Fibroblast of peridontal ligament (primary cell): ENCODE measurements at regions not wholly inside any gene's neighbourhood (a gene's known extent, or its start where the extent isn't known, plus 50 kb on each side); places are given as distances from the start of the nearest gene placed in this dataset.
A peak's percentile ranks its signal among the peaks of the same experiment; 100 is the strongest.
"Not testable (repeated sequence)": the region's sequence is repeated elsewhere in the genome, so short reads cannot be mapped to it uniquely, and the experiment has no call there.

Source experiments
- DNase-seq: peaks from one replicate; pipeline ENCODE4 v3.0.0-alpha.2; 2010; ENCODE audit errors: extremely low read depth

- no peak for DNase-seq
These were observed 214.9 kb upstream of the SEMA6A start for GRCh38 chr5:116789522-116789921.

GRCh38 chr5:116788851-116789403 lies 214.3 kb upstream of the SEMA6A start:
- no peak for DNase-seq

GRCh38 chr5:116787570-116787969 lies 212.9 kb upstream of the SEMA6A start:
- DNase-seq, result no peak

GRCh38 chr5:116785106-116785505 lies 210.5 kb upstream of the SEMA6A start:
- DNase-seq, result no peak

GRCh38 chr5:116779846-116780245 lies 205.2 kb upstream of the SEMA6A start:
- DNase-seq, result no peak

DNA sequence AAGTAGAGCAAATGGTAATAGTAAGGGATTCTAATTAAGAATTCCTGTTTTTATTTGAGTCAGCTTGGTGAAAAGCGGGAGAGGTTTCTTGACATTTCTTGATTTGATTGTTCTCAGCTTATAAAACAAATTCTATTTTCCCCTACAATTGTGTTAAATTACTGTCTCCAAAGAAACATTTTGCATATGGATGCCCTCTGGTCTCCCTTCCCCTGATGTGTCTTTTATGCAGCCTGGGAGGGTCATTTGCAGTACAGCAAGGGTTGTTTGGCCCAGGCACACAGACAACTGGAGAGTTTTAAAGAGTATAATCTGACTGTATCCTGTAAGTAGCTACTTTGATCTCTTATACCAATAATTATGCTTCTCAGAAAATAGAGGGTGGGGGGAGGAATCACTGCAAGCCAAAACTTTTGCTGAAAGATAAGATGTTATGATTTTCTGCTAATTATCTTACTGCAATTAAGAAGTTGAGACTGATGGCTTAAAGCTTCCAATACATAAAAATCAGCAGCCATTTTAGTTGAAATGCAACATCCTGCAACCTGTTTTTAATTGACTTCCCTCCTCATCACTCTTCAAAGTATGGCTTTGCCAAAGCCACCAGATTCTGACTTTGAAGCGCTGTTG lies 204.1 kb upstream of the SEMA6A start:
- DNase-seq, result no peak

DNA sequence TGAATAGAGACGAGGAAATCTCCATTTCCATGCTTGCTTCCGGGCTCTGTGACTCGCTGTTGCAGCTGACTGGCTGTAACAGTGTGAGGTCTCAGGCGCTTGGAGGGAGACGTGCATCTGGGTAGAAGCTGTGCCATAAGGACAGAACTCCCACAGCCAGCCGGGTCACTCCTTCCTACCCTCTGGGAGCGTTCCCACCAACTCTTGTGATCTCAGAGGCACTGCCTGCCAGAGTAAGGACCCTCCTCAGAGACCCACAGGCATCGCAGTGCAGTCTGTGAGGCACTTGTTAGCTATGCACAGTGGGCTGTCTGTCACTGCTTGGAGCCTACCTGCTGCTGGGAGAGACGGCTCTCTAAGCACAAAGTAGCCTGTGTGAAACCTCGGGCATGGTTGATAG lies 203.4 kb upstream of the SEMA6A start:
- DNase-seq, result no peak

GRCh38 chr5:116773926-116774325 lies 199.3 kb upstream of the SEMA6A start:
- DNase-seq, result no peak

DNA sequence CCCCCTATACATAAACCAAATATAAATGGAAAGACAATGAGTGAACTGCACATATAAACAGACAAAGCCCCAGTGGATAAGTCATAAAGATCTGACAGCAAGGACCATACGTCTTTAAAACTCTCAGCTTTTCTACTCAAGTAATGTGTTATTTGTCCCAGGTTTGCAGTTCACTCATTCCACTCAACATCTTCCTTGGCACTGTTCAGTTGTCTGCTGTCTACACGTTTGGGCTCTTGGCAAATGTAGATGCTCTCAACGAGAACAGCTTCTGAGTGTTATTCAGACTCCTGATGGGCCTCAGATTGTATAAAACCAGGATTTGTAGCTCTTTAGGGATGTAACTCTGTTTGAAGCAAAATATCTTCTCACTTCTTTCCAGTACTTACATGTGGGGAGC lies 198.2 kb upstream of the SEMA6A start:
- DNase-seq, result no peak

GRCh38 chr5:116772152-116772501 lies 197.5 kb upstream of the SEMA6A start:
- no peak for DNase-seq

GRCh38 chr5:116771466-116772151 lies 197.0 kb upstream of the SEMA6A start:
- no peak for DNase-seq

DNA sequence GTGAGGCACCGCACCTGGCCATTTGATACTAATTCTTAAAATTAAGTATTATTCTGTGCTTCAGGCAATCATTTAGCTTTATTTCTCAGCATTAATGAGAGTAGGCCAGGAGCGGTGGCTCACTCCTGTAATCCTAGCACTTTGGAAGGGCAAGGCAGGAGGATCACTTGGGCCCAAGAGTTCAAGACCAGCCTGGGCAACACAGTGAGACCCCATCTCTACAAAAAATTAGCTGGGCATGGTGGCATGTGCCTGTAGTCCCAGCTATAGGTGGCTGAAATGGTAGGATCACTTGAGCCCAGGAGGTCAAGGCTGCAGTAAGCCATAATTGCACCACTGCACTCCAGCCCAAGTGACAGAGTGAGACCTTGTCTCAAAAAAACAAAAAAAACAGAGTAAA lies 195.3 kb upstream of the SEMA6A start:
- DNase-seq, result not testable (repeated sequence)

GRCh38 chr5:116769470-116769869 lies 194.8 kb upstream of the SEMA6A start:
- DNase-seq, result no peak

GRCh38 chr5:116766470-116766947 lies 191.9 kb upstream of the SEMA6A start:
- DNase-seq, result peak; percentile 8

- DNase-seq, result no peak
These were observed 190.8 kb upstream of the SEMA6A start for GRCh38 chr5:116765441-116765840.

- no peak for DNase-seq
These were observed 190.3 kb upstream of the SEMA6A start for GRCh38 chr5:116764941-116765340.

- DNase-seq, result no peak
These were observed 189.6 kb upstream of the SEMA6A start for GRCh38 chr5:116763987-116764866.

DNA sequence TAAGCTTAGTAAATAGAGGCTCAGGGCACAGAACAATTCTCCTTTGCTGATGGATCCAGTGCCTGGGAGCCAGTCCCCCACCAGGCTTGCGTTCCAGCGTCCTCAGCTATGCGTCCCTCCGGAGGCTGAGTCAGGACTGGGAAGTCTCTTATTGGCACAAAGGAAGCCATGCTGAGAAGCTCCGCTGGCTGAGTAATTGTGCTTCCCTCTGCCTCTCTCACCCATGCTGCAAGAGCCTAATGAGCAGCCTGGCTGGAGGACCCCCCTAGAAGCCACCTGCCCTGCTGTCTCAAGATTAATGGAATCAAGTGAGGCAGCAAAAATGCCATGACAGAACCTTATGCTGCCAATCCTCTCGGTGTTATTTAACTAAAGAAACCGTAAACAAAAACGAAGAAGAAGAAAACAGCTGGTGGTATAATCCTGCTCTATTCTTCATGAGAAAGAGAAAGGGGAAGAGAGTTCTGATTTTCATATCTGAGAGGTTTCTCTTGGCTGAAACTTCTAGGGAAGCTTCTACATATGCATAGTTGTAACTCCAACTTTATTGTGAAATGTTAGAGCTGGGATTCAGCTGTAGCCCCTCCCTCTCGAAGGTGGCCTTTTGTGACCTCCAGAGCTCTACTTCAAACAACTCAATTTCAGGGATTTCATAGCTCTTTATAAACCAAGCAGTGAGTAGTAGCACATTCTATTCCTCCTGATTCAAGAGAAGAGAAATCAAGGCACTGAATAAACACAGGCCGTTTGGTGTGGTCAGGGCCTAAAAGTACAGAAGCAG lies 185.4 kb upstream of the SEMA6A start:
- DNase-seq, result no peak

DNA sequence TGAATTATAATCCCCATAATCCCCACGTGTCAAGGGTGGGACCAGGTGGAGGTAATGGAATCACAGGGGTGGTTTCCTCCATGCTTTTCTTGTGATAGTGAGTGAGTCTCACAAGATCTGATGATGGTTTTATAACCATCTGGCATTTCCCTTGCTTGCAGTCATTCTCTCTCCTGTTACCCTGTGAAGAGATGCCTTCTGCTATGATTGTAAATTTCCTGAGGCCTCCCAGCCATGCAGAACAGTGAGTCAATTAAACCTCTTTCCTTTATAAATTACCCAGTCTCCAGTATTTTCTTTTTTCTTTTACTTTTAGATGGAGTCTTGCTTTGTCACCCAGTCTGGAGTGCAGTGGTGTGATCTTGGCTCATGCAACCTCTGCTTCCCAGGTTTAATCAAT lies 182.7 kb upstream of the SEMA6A start:
- no peak for DNase-seq

DNA sequence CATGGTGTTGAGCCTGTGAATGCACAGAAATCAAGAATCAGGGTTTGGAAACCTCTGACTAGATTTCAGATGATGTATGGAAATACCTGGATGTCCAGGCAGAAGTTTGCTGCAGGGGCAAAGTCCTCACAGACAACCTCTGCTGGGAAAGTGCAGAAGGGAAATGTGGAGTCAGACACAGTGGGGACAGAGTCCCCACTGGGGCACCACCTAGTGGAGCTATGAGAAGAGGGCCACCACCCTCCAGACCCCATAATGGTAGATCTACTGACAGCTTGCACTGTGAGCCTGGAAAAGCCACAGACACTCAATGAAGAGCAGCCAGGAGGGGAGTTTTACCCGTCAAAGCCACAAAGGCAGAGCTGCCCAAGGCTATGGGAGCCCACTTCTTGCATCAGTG lies 181.9 kb upstream of the SEMA6A start:
- DNase-seq, result no peak

- no peak for DNase-seq
These were observed 179.9 kb upstream of the SEMA6A start for GRCh38 chr5:116754556-116754955.

DNA sequence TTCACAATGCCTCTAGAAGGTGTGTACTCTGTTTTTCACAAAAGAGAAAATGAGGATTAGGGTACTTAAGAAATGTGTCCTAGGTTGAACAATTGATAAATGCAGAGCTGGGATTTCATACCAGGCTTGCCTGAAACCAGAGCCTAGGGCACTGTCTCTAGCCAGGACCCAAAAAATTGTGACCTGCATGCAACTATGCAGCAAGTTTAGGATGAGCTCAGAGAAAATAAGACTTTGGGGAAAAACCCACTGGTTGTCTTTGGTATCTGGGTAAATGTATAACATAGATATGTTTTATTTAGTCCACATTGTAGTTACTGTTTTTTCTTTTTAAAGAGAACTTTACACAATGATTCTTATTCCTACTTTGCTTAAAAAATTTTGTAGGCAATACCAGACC lies 177.1 kb upstream of the SEMA6A start:
- no peak for DNase-seq
